Mesenchymal stem cell (in vitro differentiated cells and primary cell): ENCODE measurements at regions not wholly inside any gene's neighbourhood (a gene's known extent, or its start where the extent isn't known, plus 50 kb on each side); places are given as distances from the start of the nearest gene placed in this dataset.

Experiments used
- DNase-seq: peaks from one replicate; pipeline ENCODE4 v3.0.0-alpha.2; 2013
- H2AFZ ChIP-seq: one replicate; pipeline ENCODE4 v1.6.1; 2013; ENCODE audit warnings: low read depth, mild to moderate bottlenecking, control low read depth, inconsistent platforms, low read length, moderate library complexity
- H2AK5ac ChIP-seq: 2 replicates; pipeline ENCODE4 v1.6.1; 2013; ENCODE audit warnings: low read length, moderate library complexity, mild to moderate bottlenecking, inconsistent platforms; ENCODE audit not compliant: severe bottlenecking
- H2BK120ac ChIP-seq: one replicate; pipeline ENCODE4 v1.6.1; 2013; ENCODE audit warnings: low read depth, mild to moderate bottlenecking, inconsistent platforms, low read length, moderate library complexity
- H2BK12ac ChIP-seq, 2 experiments: one replicate each; pipeline ENCODE4 v1.6.1; 2013; ENCODE audit warnings: inconsistent platforms in 2 of 2, low read length in 2 of 2, mild to moderate bottlenecking in 2 of 2, moderate library complexity in 2 of 2, control low read depth in 1 of 2
- H2BK15ac ChIP-seq: one replicate; pipeline ENCODE4 v1.6.1; 2013; ENCODE audit warnings: mild to moderate bottlenecking, low read depth, inconsistent platforms; ENCODE audit not compliant: poor library complexity, severe bottlenecking
- H2BK5ac ChIP-seq: 2 replicates; pipeline ENCODE4 v1.6.1; 2013; ENCODE audit warnings: low read depth, mild to moderate bottlenecking, low read length, control low read depth, inconsistent platforms; ENCODE audit not compliant: poor library complexity, severe bottlenecking
- H3K14ac ChIP-seq, 2 experiments: one replicate each; pipeline ENCODE4 v1.6.1; 2013; ENCODE audit warnings: inconsistent platforms in 2 of 2, low read length in 2 of 2, control low read depth in 1 of 2, mild to moderate bottlenecking in 1 of 2, moderate library complexity in 1 of 2
- H3K18ac ChIP-seq, 2 experiments: one replicate each; pipeline ENCODE4 v1.6.1; 2013; ENCODE audit warnings: inconsistent platforms in 2 of 2, low read length in 2 of 2, control low read depth in 1 of 2, low read depth in 1 of 2, mild to moderate bottlenecking in 1 of 2
- H3K23ac ChIP-seq, 2 experiments: one replicate each; pipeline ENCODE4 v1.6.1; 2013; ENCODE audit warnings: inconsistent platforms in 2 of 2, low read length in 2 of 2, mild to moderate bottlenecking in 2 of 2, moderate library complexity in 2 of 2, control low read depth in 1 of 2
- H3K27ac ChIP-seq: 2 replicates; pipeline ENCODE4 v1.5.1; 2013; ENCODE audit warnings: mild to moderate bottlenecking, moderate library complexity, low read length, control low read depth, inconsistent platforms; ENCODE audit not compliant: poor library complexity, severe bottlenecking
- H3K27me3 ChIP-seq, 2 experiments: 2 replicates each; pipeline versions ENCODE4 v1.6.1 to v1.7.0; 2013; ENCODE audit warnings: low read length in 2 of 2, mild to moderate bottlenecking in 2 of 2, moderate library complexity in 2 of 2, control low read depth in 1 of 2, inconsistent platforms in 1 of 2; ENCODE audit not compliant: control insufficient read depth in 1 of 2, insufficient read depth in 1 of 2
- H3K36me3 ChIP-seq, 2 experiments: 2 replicates each; pipeline versions ENCODE4 v1.6.1 to v1.7.0; 2013; ENCODE audit warnings: low read length in 2 of 2, control low read depth in 1 of 2, inconsistent platforms in 1 of 2, low read depth in 1 of 2, mild to moderate bottlenecking in 1 of 2; ENCODE audit not compliant: insufficient read depth in 2 of 2, control insufficient read depth in 1 of 2
- H3K4ac ChIP-seq, 2 experiments: one replicate each; pipeline ENCODE4 v1.6.1; 2013; ENCODE audit warnings: inconsistent platforms in 2 of 2, low read length in 2 of 2, mild to moderate bottlenecking in 2 of 2, moderate library complexity in 2 of 2, control low read depth in 1 of 2, low read depth in 1 of 2
- H3K4me1 ChIP-seq: 2 replicates; pipeline ENCODE4 v1.6.1; 2013; ENCODE audit warnings: low read depth, low read length, control low read depth; ENCODE audit not compliant: control insufficient read depth, insufficient read depth
- H3K4me2 ChIP-seq: 2 replicates; pipeline ENCODE4 v1.6.1; 2013; ENCODE audit warnings: low read length, mild to moderate bottlenecking, inconsistent platforms; ENCODE audit not compliant: poor library complexity, severe bottlenecking
- H3K4me3 ChIP-seq, 2 experiments: 2 replicates each; pipeline versions ENCODE4 v1.5.1 to v1.7.0; 2013; ENCODE audit warnings: low read length in 2 of 2, mild to moderate bottlenecking in 2 of 2, control low read depth in 1 of 2, low read depth in 1 of 2; ENCODE audit not compliant: insufficient read depth in 1 of 2
- H3K79me1 ChIP-seq: replicated peaks from 2 replicates; pipeline ENCODE4 v1.6.1; 2013; ENCODE audit warnings: mild to moderate bottlenecking, control low read depth, low read length, inconsistent platforms; ENCODE audit not compliant: poor library complexity, severe bottlenecking
- H3K9ac ChIP-seq: 2 replicates; pipeline ENCODE4 v1.7.0; 2013; ENCODE audit warnings: mild to moderate bottlenecking, low read length, moderate library complexity
- H3K9me3 ChIP-seq: 2 replicates; pipeline ENCODE4 v1.7.0; 2013; ENCODE audit warnings: mild to moderate bottlenecking, low read length; ENCODE audit not compliant: control insufficient read depth
- H4K8ac ChIP-seq: one replicate; pipeline ENCODE4 v1.6.1; 2013; ENCODE audit warnings: inconsistent platforms, mild to moderate bottlenecking, low read length, moderate library complexity
- H4K91ac ChIP-seq: one replicate; pipeline ENCODE4 v1.6.1; 2013; ENCODE audit warnings: mild to moderate bottlenecking, low read length, inconsistent platforms
- WGBS: methylation state at CpG from one replicate; pipeline ENCODE4 v1.1.7; 2013; ENCODE audit warnings: mixed read lengths; 5-methylcytosine and 5-hydroxymethylcytosine counted together

DNA sequence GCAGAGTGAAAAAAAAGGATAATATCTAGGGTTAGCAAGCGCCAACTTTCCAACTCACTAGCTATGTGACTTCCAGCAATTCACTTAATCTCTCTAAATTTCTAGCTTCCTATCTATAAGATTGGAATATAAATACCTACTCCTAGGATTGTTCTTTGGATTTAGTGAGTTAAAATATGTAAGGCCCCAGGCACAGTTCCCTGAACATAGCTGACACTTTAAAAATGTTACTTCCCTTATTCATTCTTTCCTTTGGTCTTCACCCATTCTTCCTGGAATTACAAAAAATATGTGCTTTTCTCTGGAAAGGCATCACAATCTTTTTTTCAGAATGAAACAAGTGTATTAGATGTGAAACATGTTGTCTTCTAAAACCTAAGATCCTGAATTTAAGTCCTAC is 365.7 kb downstream of the RBM43 start:
- no peak overlapping the region for H3K4me2 ChIP-seq
- H3K18ac ChIP-seq = no peak overlapping the region
- no peak overlapping the region for H3K9ac ChIP-seq
- no peak for DNase-seq
- no peak overlapping the region for H3K27ac ChIP-seq
- no peak overlapping the region for H4K8ac ChIP-seq
- H2AK5ac ChIP-seq = no peak overlapping the region
- H3K4ac ChIP-seq = no peak overlapping the region
- WGBS = no CpG with 5 or more reads among the region's 1 CpG
- H3K23ac ChIP-seq = no peak overlapping the region
- no peak overlapping the region for H2BK5ac ChIP-seq
- no peaks in the 10 kb centered on the region for H3K79me1 ChIP-seq
- H2BK15ac ChIP-seq = no peak overlapping the region
- no peak overlapping the region for H3K14ac ChIP-seq
- no peaks in the 10 kb centered on the region for H3K36me3 ChIP-seq
- peaks cover 46% of the 10 kb centered on the region for H3K9me3 ChIP-seq
- no peak overlapping the region for H2AFZ ChIP-seq
- no peaks in the 10 kb centered on the region for H3K4me1 ChIP-seq
- H4K91ac ChIP-seq = no peak overlapping the region
- no peak overlapping the region for H3K4me3 ChIP-seq
- no peak overlapping the region for H2BK12ac ChIP-seq
- H2BK120ac ChIP-seq = no peak overlapping the region
- no peaks in the 10 kb centered on the region for H3K27me3 ChIP-seq

DNA sequence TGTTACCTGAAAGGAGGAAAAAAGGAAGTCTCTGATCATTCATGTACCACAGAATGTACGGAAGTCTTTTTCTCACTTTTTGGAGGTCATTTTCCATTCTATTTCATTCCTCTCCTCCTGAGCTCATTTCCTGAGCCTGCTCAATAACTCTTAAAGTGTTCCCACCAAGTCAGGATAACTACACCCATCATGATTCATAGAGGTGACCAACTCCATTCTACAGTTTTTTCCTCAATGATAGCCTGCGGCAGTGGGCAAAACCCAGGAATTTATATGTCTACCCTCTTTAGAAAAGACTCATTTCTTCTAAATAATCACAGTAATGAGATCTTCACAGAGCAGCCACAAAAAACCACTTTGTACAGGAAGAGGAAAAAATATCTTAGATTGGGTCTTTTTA is 372.5 kb downstream of the RBM43 start:
- Histone ChIP-seq H3K9ac (no peak overlapping the region), H2AFZ (no peak overlapping the region), H3K14ac (no peak overlapping the region), H2BK5ac (no peak overlapping the region), H2AK5ac (no peak overlapping the region), H3K4me3 (no peak overlapping the region), H3K18ac (no peak overlapping the region), H3K79me1 (no peaks in the 10 kb centered on the region), H2BK15ac (no peak overlapping the region), H3K36me3 (no peaks in the 10 kb centered on the region), H3K23ac (no peak overlapping the region), H3K9me3 (peaks cover 7% of the 10 kb centered on the region), H3K4ac (no peak overlapping the region), H4K91ac (no peak overlapping the region), H3K27ac (no peak overlapping the region), H4K8ac (no peak overlapping the region), H3K4me2 (no peak overlapping the region), H2BK120ac (no peak overlapping the region), H3K27me3 (no peaks in the 10 kb centered on the region), H2BK12ac (no peak overlapping the region), H3K4me1 (no peaks in the 10 kb centered on the region)
- DNase-seq = no peak
- WGBS = 100% methylated on average over 2 of the region's 2 CpGs

DNA sequence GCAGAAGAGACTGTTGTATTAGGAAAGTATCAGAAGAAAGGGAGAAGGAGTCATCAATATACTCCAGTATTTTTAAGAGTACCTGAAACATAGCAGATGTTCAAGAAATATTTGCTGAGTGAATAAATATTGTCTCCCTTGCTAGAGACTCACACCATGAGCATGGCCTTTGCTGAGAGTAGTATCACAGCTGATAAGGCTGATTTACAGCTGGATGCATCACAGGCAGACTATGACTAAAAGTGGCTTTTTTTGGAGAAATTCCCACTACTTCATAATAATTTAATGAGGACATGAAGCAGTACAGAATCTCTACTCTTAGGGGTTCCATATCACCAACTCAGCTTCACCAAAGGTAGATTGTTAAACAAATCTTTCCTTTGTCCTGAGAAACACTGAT is 373.3 kb downstream of the RBM43 start:
- Histone ChIP-seq H3K23ac (no peak overlapping the region), H3K4me1 (no peaks in the 10 kb centered on the region), H3K4me2 (no peak overlapping the region), H3K27me3 (no peaks in the 10 kb centered on the region), H3K9ac (peak overlapping the region; percentile 41), H3K18ac (no peak overlapping the region), H2AFZ (no peak overlapping the region), H3K79me1 (no peaks in the 10 kb centered on the region), H4K8ac (no peak overlapping the region), H2BK120ac (no peak overlapping the region), H3K9me3 (peaks cover 3% of the 10 kb centered on the region), H3K4ac (no peak overlapping the region), H3K36me3 (no peaks in the 10 kb centered on the region), H3K14ac (no peak overlapping the region), H3K27ac (no peak overlapping the region), H4K91ac (no peak overlapping the region), H2BK5ac (no peak overlapping the region), H2AK5ac (no peak overlapping the region), H2BK12ac (no peak overlapping the region), H3K4me3 (no peak overlapping the region), H2BK15ac (no peak overlapping the region)
- DNase-seq = peak; percentile 17

DNA sequence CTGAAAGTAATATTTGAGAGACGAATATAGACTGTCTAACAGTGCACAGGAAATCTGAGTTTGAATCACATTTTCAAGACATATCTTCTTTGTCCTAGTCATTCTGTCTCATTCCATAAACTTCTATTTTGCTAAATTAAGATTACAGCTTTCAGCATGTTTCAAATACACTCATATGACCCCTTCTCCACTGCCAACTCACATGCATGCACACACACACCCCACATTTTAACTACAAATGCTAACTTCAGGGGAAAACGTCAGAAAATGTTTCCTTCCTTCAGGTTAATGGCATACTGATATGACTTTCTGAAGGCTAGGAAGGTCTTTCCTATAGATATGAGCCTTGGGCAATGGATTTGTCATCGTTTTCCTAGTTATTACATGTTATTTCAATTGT is 373.7 kb downstream of the RBM43 start:
- 100% methylated on average over 1 of the region's 3 CpGs for WGBS
- no peaks in the 10 kb centered on the region for H3K4me1 ChIP-seq

More for the DNA sequence above, 373.7 kb downstream of the RBM43 start:
- H3K27ac ChIP-seq = no peak overlapping the region
- no peaks in the 10 kb centered on the region for H3K36me3 ChIP-seq
- no peak overlapping the region for H2AK5ac ChIP-seq
- H2AFZ ChIP-seq = no peak overlapping the region
- no peak overlapping the region for H2BK12ac ChIP-seq
- no peak overlapping the region for H3K4ac ChIP-seq
- no peaks in the 10 kb centered on the region for H3K79me1 ChIP-seq
- H3K14ac ChIP-seq = no peak overlapping the region
- H2BK120ac ChIP-seq = no peak overlapping the region
- no peak overlapping the region for H4K91ac ChIP-seq
- no peak overlapping the region for H3K23ac ChIP-seq
- H3K27me3 ChIP-seq = no peaks in the 10 kb centered on the region
- no peaks in the 10 kb centered on the region for H3K9me3 ChIP-seq
- H3K18ac ChIP-seq = no peak overlapping the region
- no peak overlapping the region for H3K4me3 ChIP-seq
- no peak overlapping the region for H2BK15ac ChIP-seq
- DNase-seq = no peak
- H4K8ac ChIP-seq = no peak overlapping the region
- H3K9ac ChIP-seq = peak overlapping the region; percentile 41
- no peak overlapping the region for H2BK5ac ChIP-seq
- H3K4me2 ChIP-seq = no peak overlapping the region
